Hematopoietic multipotent progenitor cell (in vitro differentiated cells): ENCODE measurements at regions not wholly inside any gene's neighbourhood (a gene's known extent, or its start where the extent isn't known, plus 50 kb on each side); places are given as distances from the start of the nearest gene placed in this dataset.

Experiments
- DNase-seq, 3 donors: peaks; one replicate each; pipeline ENCODE4 v3.0.0-alpha.2; 2011 to 2015; ENCODE audit warnings: low read depth in 2 of 3, low spot score in 2 of 3

GRCh38 chr7:47724335-47724982, 142.5 kb upstream of the TNS3 start:
- no peak for DNase-seq

DNA sequence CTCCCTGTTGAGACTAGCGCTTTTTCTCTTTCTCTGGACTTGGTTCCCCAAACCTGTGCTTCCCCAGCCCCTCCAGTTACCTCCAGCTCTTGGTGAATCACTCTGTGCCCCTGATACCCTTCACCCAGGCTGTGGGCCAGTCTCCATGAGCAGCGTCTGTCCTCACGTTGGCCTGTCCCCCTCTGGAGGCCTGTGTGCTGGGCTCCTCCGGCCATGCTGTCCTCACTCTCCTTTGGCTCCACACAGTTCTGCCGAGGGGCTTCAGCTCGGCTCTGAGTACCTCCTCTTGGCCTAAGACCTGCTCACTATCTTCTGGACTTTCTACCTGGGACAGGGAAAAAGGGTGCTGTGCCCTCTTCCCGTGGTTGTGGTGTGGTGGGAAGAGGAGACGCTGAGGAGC, 140.2 kb upstream of the TNS3 start:
- no peak for DNase-seq

GRCh38 chr7:47721670-47722069, 139.8 kb upstream of the TNS3 start:
- no peak for DNase-seq

DNA sequence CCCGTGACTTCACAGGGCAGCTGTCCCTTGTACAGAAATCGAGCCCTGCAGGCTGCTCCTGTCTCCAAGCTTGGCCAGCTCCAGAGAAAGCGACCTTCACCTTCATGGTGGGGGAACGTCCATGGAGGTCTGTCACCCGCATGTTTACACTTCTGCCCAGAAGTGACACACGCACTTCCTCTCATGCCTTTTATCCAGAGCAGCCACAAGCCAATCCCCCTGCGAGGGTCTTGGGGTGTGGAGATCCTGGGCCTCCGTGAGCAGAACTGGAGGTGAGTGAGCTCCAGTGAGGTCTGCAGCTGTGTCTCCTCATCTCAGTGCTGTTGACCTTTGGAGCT, 139.0 kb upstream of the TNS3 start:
- DNase-seq, result no peak

GRCh38 chr7:47720141-47720906, 138.4 kb upstream of the TNS3 start:
- DNase-seq, result no peak

DNA sequence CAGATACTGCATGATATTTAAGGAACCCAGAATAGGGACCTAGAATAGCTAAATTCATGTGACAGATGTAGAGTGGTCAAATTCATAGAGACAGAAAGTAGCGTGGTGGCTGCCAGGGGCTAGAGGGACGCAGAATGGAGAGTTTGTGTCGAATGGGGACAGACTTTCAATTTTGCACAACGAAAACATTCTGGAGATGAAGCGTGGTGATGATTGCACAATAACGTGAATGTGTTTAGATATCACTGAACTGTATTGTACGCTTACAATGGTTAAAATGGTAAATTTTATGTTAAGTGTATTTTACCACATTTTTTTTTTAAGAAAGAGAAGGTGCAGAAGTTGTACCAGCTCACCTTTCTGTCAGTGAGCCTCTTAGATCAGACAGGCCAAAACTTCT, 137.8 kb upstream of the TNS3 start:
- DNase-seq, result no peak

DNA sequence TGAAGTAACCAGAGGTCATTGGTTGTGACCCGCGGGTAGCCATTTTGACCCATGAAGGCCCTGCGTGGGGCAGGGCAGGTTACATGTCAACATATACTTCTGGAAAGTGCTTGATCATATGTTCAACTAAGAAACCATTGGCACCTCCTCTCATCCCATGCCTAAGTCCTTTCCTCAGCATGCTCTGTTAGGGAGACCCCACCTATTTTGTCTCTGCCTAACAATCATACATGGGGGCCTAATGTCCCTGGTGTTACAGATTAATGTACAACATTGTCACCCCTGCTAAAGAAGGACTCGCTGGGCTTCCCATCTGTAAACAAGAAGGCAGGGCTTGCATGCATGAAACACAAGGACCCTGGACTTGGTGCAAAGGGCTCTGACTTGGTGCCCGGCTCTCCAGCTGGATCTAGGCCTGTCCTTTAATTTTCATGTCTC, 133.7 kb upstream of the TNS3 start:
- no peak for DNase-seq

GRCh38 chr7:47714669-47715607, 133.0 kb upstream of the TNS3 start:
- DNase-seq, result peak in 1 of 3 donors; percentile 32

DNA sequence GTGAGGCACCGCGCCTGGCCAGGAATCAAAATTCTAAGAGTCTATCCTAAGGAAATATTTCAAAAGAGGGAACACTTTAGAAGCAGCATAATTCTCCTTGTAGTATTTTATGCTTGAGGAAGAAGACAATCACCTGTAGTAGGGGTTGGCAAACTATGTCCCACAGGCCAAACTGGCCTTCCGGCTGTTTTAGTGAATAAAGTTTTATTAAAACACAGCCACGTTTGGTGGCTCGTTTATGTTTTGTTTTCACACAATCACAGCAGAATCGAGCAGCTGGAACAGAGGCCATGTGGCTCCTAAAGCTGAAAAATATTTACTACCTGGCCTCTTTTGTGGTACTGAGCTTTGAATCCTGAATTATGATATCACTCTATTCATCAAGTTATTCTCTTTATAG, 131.7 kb upstream of the TNS3 start:
- DNase-seq, result no peak

- no peak for DNase-seq
These were observed 130.5 kb upstream of the TNS3 start for GRCh38 chr7:47712416-47712815.

DNA sequence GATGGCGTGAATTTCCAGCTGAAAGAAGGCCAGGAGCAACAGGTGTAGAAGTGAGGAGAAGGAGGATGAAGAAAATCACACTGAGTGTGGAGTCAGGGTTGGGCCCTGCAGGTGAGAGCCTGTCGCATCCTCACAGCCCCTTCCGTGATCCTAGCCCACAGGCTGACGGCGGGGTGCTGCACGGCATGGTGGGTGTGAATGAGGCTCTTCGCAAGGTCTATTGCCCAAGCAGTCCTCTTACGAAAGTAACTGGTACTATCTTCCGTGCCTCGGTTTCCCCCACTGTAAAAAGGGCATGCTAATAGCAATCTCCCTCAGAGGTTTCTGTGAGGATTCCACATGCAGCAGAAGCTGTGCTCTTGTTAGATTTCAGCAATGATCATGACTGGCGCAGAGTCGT, 129.9 kb upstream of the TNS3 start:
- no peak for DNase-seq

DNA sequence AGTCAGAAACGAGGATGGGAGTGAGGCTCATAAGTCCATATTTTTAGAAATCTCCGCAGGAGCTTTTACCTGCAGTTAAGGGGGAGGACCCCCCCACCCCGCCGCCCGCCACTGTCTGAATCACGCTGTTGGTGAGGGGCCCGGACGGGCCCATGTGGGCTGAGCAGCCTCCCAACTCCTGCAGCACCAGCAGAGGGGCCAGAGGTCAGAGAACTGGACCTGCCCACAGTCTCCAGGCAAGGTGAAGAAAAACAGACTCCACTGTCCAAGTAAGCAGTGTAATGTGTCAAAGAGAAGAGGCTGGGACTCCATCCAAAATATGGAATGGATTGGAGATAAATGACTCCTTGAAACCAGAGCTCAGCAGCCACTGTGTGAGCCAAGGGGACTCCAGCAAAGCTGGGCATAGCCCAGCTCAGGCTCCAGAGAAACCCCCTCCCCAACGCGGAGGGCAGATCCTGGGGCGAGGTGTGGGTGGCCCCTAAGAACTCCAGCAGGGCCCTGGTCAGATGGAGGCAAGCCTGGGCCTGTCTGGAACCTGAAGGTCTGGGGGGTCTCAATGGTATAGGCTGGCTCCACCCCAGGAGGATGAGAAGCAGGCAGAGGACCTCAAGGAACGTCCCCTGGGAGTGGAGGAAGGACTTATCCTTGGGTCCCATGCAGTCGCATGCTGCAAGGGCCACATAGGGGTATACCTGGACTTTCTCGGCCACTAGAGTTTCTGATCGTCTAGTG, 128.5 kb upstream of the TNS3 start:
- no peak for DNase-seq

- DNase-seq, result no peak
These were observed 127.5 kb upstream of the TNS3 start for GRCh38 chr7:47709451-47709850.

DNA sequence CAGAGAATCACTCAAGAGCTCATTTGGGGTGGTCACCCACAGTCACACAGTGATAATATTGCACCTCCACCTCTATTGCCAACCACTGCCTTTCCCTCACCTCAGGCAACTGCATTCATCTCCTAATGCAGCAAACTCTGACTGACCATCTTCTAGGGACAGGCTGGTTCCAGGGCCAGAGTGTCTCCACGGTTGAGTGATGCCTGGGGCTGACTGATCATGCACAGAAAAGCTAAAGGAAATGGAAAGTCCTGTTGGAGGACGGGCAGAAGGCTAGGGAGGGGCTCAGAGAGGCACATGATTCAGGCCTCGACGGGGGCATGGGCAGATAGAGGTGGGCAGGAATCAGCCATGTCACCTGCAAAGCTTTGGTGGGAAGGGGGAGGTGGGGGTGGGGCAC, 127.1 kb upstream of the TNS3 start:
- DNase-seq, result no peak

DNA sequence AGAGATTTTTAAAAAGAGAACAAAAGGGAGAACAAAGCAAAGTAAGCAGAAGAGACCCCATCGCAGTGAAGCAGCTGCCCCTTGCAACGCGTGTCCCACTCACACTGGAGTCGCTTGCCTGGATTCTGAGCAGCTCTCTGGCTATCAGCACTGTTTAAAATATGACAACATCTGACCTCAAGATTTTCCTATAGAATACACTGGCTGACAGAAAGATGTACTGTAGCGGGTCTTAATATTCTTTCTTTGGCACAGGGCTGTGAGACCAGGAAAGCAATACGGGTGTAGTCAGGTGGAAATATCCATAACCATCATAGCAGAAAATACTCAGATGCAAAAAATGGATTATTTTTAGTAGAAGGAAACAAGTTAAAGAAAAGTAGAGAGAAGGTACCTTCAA, 125.7 kb upstream of the TNS3 start:
- DNase-seq, result no peak

- no peak for DNase-seq
These were observed 123.0 kb upstream of the TNS3 start for GRCh38 chr7:47704936-47705335.

GRCh38 chr7:47702080-47702479, 120.2 kb upstream of the TNS3 start:
- no peak for DNase-seq

- no peak for DNase-seq
These were observed 116.5 kb upstream of the TNS3 start for GRCh38 chr7:47698386-47698785.

DNA sequence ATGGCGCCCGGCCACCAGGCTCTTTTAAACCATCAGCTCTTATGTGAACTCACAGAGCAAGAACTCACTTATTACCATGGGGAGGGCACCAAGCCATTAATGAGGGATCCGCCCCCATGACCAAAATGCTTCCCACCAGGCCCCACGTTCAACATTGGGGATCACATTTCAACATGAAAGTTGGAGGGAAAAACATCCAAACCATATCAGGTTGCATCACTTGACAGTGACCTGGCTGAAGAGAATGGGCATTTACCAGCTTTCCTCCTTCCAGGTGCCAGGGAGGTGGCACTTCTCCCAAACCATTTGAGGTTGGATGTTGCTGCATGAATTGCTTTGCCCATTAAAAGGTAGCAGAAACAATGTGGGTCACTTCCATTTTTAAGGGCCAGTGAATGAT, 115.6 kb upstream of the TNS3 start:
- no peak for DNase-seq

GRCh38 chr7:47696152-47696710, 114.3 kb upstream of the TNS3 start:
- no peak for DNase-seq

DNA sequence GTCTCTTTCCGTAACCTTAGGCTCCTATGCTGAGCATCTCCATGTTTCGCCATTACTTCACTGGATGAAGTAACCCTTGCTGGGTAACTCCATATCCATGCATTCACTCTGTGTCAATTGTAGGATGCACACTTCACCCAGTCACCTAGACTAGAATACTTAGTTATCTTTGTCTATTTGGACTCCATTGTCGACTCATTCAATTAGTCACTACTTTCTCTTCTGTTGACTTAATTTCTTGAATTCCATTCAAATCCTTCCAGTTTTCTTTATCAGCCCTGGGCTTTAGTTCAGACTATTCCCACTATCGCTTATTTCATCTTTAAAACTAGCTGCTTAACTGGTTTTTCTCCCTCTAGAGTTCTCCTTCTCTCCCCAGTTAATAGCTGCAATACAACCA, 111.3 kb upstream of the TNS3 start:
- DNase-seq, result no peak
